Ishikawa (cell line): ENCODE measurements at regions not wholly inside any gene's neighbourhood (a gene's known extent, or its start where the extent isn't known, plus 50 kb on each side); places are given as distances from the start of the nearest gene placed in this dataset.

Experiments
- CEBPB ChIP-seq: IDR thresholded peaks from 2 replicates; pipeline ENCODE4 v1.6.1; 2012
- CREB1 ChIP-seq: IDR thresholded peaks from 2 replicates; pipeline ENCODE4 v1.6.1; 2012; ENCODE audit warnings: low read depth
- EGR1 ChIP-seq: IDR thresholded peaks from 2 replicates; pipeline ENCODE4 v1.6.1; 2012
- RAD21 ChIP-seq: IDR thresholded peaks from 2 replicates; pipeline ENCODE4 v1.6.1; 2012; ENCODE audit warnings: low read depth
- TAF1 ChIP-seq: IDR thresholded peaks from 2 replicates; pipeline ENCODE4 v1.6.1; 2012; ENCODE audit warnings: low read depth, mild to moderate bottlenecking
- TCF12 ChIP-seq: IDR thresholded peaks from 2 replicates; pipeline ENCODE4 v1.6.1; 2012; ENCODE audit warnings: low read depth
- TEAD4 ChIP-seq: IDR thresholded peaks from 2 replicates; pipeline ENCODE4 v1.6.1; 2012
- TF ChIP-seq, protein P1 (sequence below): IDR thresholded peaks from 2 replicates; pipeline ENCODE4 v1.6.1; 2012; ENCODE audit warnings: low read depth, mild to moderate bottlenecking
- TF ChIP-seq, protein P2 (sequence below): IDR thresholded peaks from 2 replicates; pipeline ENCODE4 v1.6.1; 2012

DNA sequence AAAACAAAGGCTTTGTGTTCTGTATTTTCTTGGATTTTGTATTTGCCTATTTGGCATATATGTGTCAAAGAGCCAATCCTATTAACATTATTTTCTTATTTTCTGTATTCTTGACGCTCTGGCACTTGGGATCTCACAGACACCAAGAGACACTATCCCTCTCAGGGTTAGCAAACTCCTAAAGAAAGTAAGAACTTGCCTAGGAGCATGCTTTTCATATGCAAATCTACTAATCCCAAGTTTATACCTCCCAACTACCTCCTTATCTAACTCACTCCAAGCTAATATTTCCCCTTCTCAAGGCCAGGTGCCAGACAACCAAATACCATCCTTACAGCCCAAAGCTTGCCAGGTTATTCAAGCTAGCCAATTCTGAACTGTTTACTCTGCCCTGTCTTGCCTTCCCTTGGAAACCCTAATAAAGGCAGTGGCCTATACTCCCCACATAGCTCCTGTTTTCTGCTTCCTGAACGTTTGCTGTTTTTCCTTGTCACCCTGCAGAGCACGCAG is 455.4 kb upstream of the ANO3 start:
- no peak for TF ChIP-seq TCF12
- TF ChIP-seq EGR1 = no peak
- no peak for TF ChIP-seq CREB1
- no peak for TF ChIP-seq TAF1
- TF ChIP-seq, protein P1, sequence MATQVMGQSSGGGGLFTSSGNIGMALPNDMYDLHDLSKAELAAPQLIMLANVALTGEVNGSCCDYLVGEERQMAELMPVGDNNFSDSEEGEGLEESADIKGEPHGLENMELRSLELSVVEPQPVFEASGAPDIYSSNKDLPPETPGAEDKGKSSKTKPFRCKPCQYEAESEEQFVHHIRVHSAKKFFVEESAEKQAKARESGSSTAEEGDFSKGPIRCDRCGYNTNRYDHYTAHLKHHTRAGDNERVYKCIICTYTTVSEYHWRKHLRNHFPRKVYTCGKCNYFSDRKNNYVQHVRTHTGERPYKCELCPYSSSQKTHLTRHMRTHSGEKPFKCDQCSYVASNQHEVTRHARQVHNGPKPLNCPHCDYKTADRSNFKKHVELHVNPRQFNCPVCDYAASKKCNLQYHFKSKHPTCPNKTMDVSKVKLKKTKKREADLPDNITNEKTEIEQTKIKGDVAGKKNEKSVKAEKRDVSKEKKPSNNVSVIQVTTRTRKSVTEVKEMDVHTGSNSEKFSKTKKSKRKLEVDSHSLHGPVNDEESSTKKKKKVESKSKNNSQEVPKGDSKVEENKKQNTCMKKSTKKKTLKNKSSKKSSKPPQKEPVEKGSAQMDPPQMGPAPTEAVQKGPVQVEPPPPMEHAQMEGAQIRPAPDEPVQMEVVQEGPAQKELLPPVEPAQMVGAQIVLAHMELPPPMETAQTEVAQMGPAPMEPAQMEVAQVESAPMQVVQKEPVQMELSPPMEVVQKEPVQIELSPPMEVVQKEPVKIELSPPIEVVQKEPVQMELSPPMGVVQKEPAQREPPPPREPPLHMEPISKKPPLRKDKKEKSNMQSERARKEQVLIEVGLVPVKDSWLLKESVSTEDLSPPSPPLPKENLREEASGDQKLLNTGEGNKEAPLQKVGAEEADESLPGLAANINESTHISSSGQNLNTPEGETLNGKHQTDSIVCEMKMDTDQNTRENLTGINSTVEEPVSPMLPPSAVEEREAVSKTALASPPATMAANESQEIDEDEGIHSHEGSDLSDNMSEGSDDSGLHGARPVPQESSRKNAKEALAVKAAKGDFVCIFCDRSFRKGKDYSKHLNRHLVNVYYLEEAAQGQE = no peak
- no peak for TF ChIP-seq CEBPB
- TF ChIP-seq TEAD4 = no peak
- TF ChIP-seq, protein P2, sequence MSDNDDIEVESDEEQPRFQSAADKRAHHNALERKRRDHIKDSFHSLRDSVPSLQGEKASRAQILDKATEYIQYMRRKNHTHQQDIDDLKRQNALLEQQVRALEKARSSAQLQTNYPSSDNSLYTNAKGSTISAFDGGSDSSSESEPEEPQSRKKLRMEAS = no peak
- TF ChIP-seq RAD21 = no peak
